Lower leg skin (tissue), 3 donors: ENCODE measurements at regions not wholly inside any gene's neighbourhood (a gene's known extent, or its start where the extent isn't known, plus 50 kb on each side); places are given as distances from the start of the nearest gene placed in this dataset.

Experiments used
- CTCF ChIP-seq, 3 donors: fragments of 450-650 bp; IDR thresholded peaks; one replicate each; pipeline ENCODE4 v1.5.1; 2016; ENCODE audit warnings: antibody characterized with exemption in 3 of 3, mild to moderate bottlenecking in 3 of 3, moderate library complexity in 2 of 3
- POLR2A ChIP-seq, 2 donors: fragments of 450-650 bp; IDR thresholded peaks; one replicate each; pipeline ENCODE4 v1.6.1; 2016 to 2017; ENCODE audit warnings: antibody characterized with exemption in 2 of 2, mild to moderate bottlenecking in 1 of 2, moderate library complexity in 1 of 2

GRCh38 chr5:91611746-91612145 lies 228.6 kb upstream of the ARRDC3 start:
- no peak for TF ChIP-seq POLR2A (IDR thresholded peaks at IDR 0.05)
- TF ChIP-seq CTCF (IDR thresholded peaks at IDR 0.05) = no peak
